ENCODE measurements at regions not wholly inside any gene's neighbourhood (a gene's known extent, or its start where the extent isn't known, plus 50 kb on each side); places are given as distances from the start of the nearest gene placed in this dataset.
A peak's percentile ranks its signal among the peaks of the same experiment; 100 is the strongest.

GRCh38 chr1:188590641-188591040 is 1761.9 kb downstream of the PLA2G4A start:
- Histone ChIP-seq H3K4me1 (ENCODE audit: low read length) (no peaks in the 10 kb centered on the region), H3K27me3 (replicated peaks; ENCODE audit: insufficient read depth, low read length) (no peaks in the 10 kb centered on the region), H3K4me2 (ENCODE audit: low read depth, low read length) (no peak overlapping the region), H3K79me2 (ENCODE audit: low read length) (no peaks in the 10 kb centered on the region), H4K20me1 (ENCODE audit: insufficient read depth, low read length) (no peaks in the 10 kb centered on the region), H3K9me3 (replicated peaks; ENCODE audit: insufficient read depth, low read length) (no peaks in the 10 kb centered on the region), H3K36me3 (replicated peaks; ENCODE audit: insufficient read depth, low read length) (no peaks in the 10 kb centered on the region), H3K9ac (ENCODE audit: low read length) (no peak overlapping the region), H3F3A (ENCODE audit: insufficient read depth, low read length) (no peaks in the 10 kb centered on the region), H3K9me2 (replicated peaks; ENCODE audit: insufficient read depth, low read length) (no peaks in the 10 kb centered on the region), H3K4me3 (ENCODE audit: low read length) (no peak overlapping the region), H3K27ac (ENCODE audit: low read length) (no peak overlapping the region), H2AFZ (ENCODE audit: low read length) (no peak overlapping the region)
- no peak for DNase-seq
- TF ChIP-seq EZH2 (optimal IDR thresholded peaks at IDR 0.05; ENCODE audit: low read depth, low read length): no peak
- TF ChIP-seq CTCF (IDR thresholded peaks at IDR 0.05; ENCODE audit: low read length): no peak

GRCh38 chr1:188594542-188595235 is 1765.9 kb downstream of the PLA2G4A start:
- no peak overlapping the region for H3K9ac ChIP-seq (ENCODE audit: low read length)
- H3K4me3 ChIP-seq (ENCODE audit: low read length): no peak overlapping the region
- no peaks in the 10 kb centered on the region for H3K27me3 ChIP-seq (replicated peaks; ENCODE audit: insufficient read depth, low read length)
- TF ChIP-seq EZH2phosphoT487 (IDR thresholded peaks at IDR 0.05; ENCODE audit: low read length) (no peak), CTCF (IDR thresholded peaks at IDR 0.05; ENCODE audit: low read length) (peak; percentile 7; the same call in 1 of the 2 replicates), EZH2 (optimal IDR thresholded peaks at IDR 0.05; ENCODE audit: low read depth, low read length) (no peak)
- no peak for DNase-seq
- no peaks in the 10 kb centered on the region for H3K79me2 ChIP-seq (ENCODE audit: low read length)
- H3K36me3 ChIP-seq (replicated peaks; ENCODE audit: insufficient read depth, low read length): no peaks in the 10 kb centered on the region
- H3K9me2 ChIP-seq (replicated peaks; ENCODE audit: insufficient read depth, low read length): no peaks in the 10 kb centered on the region
- no peaks in the 10 kb centered on the region for H3K9me3 ChIP-seq (replicated peaks; ENCODE audit: insufficient read depth, low read length)
- H3K27ac ChIP-seq (ENCODE audit: low read length): no peak overlapping the region
- no peaks in the 10 kb centered on the region for H3K4me1 ChIP-seq (ENCODE audit: low read length)
- no peaks in the 10 kb centered on the region for H4K20me1 ChIP-seq (ENCODE audit: insufficient read depth, low read length)
- no peaks in the 10 kb centered on the region for H3F3A ChIP-seq (ENCODE audit: insufficient read depth, low read length)
- no peak overlapping the region for H2AFZ ChIP-seq (ENCODE audit: low read length)
- H3K4me2 ChIP-seq (ENCODE audit: low read depth, low read length): no peak overlapping the region

- Histone ChIP-seq H3K4me2 (ENCODE audit: low read depth, low read length) (no peak overlapping the region), H4K20me1 (ENCODE audit: insufficient read depth, low read length) (no peaks in the 10 kb centered on the region), H3K36me3 (replicated peaks; ENCODE audit: insufficient read depth, low read length) (no peaks in the 10 kb centered on the region), H3K79me2 (ENCODE audit: low read length) (no peaks in the 10 kb centered on the region), H3K9me2 (replicated peaks; ENCODE audit: insufficient read depth, low read length) (no peaks in the 10 kb centered on the region), H3K27ac (ENCODE audit: low read length) (no peak overlapping the region), H2AFZ (ENCODE audit: low read length) (no peak overlapping the region), H3K9ac (ENCODE audit: low read length) (no peak overlapping the region), H3K9me3 (replicated peaks; ENCODE audit: insufficient read depth, low read length) (0 out of 2 replicates have a peak, but pooled peaks cover 3% of the 10 kb centered on the region), H3K4me3 (ENCODE audit: low read length) (no peak overlapping the region), H3K4me1 (ENCODE audit: low read length) (no peaks in the 10 kb centered on the region), H3F3A (ENCODE audit: insufficient read depth, low read length) (no peaks in the 10 kb centered on the region), H3K27me3 (replicated peaks; ENCODE audit: insufficient read depth, low read length) (no peaks in the 10 kb centered on the region)
- TF ChIP-seq CTCF (IDR thresholded peaks at IDR 0.05; ENCODE audit: low read length): no peak
- DNase-seq: no peak
These were observed 1770.6 kb downstream of the PLA2G4A start for GRCh38 chr1:188599313-188599712.

All from MM.1S (cell line).